GM18873 (cell line): ENCODE measurements at regions not wholly inside any gene's neighbourhood (a gene's known extent, or its start where the extent isn't known, plus 50 kb on each side); places are given as distances from the start of the nearest gene placed in this dataset.
"Not testable (repeated sequence)": the region's sequence is repeated elsewhere in the genome, so short reads cannot be mapped to it uniquely, and the experiment has no call there.

ENCODE experiments used
- ATAC-seq: cut with Tn5 transposase; IDR thresholded peaks from one replicate; pipeline ENCODE4 v1.9.1; 2021; ENCODE audit warnings: mild to moderate bottlenecking, moderate library complexity, moderate number of reproducible peaks; ENCODE audit not compliant: unreplicated experiment, low FRiP score

DNA sequence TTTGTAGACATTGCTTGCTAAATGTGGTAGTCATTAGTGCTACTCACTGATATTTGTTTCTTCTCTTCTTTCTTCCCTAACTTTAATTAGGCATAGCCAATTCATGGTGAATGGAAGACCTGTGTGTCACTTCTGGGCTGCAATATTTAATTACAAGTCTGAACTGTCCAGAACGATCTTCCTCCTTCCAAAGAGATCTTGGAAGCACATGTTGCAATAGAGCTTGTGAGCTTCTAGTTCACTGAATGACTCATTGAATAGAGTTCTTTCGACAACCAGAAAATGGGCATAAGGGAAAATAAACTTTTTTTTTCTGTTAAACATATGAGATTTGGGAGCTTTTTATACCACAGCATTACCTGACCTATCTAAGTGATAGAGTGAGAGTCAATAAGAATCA, 1264.6 kb downstream of the PCDH9 start:
- no peak for ATAC-seq

DNA sequence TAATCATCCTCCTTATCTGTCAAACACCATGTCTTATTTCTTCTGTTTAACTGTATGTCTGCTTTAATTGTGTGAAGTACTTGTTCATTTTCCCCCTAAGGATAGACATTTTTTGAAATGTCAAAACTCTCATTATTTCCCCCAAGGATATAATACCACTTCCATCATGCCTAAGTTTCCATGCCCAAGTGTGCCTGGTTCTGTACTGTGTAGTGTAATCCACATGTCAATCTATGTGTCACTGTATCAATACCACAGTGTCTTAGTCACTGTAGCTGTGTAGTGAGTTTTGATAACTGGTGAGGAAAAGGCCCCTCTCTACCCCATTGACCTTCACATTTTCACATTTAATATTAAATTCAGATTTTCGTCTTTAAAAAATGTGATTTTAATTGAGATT, 1265.5 kb downstream of the PCDH9 start:
- no peak for ATAC-seq

DNA sequence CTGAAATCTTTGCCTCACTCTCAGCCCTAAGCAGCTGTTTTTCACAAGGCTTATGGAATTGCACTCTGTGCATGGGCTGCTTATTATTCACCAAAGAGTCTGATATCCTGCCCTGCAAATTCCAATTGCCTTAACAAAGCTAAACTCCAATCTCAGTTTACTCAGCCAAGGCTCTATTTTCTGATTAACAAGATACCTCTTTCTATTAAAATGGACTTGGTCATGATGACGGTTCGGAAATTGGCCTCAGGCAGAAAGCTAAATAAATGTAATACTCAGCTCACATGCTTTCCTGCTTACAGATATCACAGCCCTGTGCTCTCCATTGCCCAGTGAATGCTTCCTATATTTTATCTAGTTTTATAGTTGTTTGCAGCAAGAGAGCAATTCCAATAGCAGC, 1270.8 kb downstream of the PCDH9 start:
- no peak for ATAC-seq

DNA sequence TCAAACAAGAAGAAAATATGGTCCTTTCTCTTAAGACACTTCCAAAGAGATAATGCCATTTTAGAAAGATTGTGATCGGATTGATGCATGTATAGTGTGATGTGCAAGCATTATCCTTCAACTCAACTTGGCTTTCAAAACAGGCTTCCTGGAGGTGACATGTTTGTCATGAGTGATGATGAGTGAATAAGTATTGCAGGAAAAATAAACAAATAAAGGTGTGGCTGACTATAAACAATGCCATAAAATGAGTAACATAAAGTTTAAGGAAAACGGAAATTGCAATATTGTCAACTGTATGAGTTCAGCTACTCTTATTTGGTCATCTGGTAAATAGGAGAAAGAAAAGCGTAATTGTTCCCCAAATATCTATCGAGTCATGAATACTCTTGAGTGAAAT, 1283.7 kb downstream of the PCDH9 start:
- no peak for ATAC-seq

DNA sequence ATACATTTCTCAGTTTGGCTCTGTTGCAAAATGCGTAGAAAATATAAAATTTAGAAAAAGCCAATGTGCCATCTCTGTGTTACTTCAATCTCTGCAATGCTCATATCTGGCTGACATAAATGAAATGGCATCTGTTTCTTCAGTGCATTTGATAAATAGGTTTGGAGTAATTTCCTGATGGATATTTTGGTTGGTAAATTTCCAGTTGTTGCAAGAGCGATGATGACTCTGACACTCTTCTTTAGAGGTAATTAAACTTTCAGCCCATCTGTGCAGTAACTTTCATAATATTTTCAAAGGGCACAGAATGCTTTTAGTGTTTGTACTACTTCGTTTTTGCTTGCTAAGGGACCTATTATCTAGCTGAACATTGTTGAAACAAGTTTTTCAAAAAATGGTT, 1286.4 kb downstream of the PCDH9 start:
- no peak for ATAC-seq

DNA sequence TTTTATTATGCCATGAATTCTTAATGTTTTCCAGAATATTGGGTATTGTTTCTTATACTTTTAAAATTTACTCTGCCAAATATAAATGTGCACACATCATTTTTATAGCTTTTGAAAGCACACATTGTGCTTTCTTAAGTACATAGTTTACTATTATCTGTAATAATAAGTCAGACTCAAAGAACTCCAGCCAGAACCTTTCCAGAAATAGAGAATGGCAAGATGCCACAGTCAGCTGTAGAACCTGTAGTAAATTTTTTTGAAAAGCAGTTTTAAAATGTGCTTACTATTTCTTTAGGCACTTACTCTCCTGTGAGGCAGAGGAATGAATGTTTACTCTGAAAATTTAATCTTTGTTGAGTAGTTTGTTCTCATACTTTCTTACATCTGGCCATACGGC, 1287.1 kb downstream of the PCDH9 start:
- no peak for ATAC-seq

DNA sequence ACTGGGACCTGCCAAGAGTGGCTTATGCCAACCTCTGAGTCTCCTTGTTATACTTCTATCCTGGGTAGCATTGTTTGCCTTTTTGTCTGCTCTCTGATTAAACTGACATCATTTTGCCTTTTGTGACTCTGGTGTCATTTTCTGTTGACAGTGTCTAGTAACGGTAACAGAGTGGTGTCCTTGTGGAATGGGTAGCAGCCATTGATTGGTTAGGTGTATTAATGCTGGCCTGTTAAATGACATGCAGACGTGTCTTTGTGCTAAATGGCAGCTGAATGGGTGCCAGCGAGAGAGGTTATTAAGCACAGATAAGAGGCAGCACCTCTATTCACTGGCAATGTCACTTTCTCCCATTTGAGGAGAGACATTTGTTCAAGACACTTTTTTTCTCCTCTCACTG, 1289.4 kb downstream of the PCDH9 start:
- ATAC-seq = no peak

DNA sequence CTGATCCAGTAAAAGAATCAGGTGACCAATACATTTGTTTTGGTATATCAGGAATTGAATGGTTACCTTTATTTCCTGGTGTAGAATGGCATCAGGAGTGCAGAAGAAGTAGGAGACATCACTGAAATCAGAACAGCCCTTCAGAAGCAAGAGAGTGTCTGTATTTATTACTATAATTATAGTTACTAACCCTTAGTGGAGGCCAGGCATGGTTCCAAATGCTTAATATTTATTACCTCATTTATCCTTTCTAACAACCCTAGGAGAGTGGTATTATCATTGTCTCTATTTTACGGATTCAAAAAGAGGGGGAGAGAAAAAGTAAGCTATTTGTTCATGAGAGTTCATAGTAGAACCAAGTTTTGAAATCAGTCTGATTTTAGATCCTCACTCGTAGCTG, 1292.9 kb downstream of the PCDH9 start:
- ATAC-seq = no peak

DNA sequence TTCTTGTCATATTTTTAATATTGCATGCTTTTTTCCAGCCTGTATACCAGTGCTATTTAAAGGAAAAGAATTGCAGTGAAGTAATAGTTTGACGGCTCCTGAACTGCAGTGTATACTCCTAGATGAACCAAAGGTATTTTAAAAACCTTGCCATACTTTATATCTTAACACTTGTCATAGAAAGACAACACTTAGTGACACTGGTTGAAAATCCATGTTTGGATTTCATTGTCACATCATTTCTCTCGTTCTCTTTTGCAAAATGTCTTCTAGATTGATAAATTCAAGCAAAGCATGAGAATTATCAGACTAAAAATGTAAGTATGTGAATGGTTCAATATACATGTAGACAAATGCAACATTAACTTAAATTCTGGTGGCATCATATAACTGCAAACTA, 1293.9 kb downstream of the PCDH9 start:
- ATAC-seq = no peak

DNA sequence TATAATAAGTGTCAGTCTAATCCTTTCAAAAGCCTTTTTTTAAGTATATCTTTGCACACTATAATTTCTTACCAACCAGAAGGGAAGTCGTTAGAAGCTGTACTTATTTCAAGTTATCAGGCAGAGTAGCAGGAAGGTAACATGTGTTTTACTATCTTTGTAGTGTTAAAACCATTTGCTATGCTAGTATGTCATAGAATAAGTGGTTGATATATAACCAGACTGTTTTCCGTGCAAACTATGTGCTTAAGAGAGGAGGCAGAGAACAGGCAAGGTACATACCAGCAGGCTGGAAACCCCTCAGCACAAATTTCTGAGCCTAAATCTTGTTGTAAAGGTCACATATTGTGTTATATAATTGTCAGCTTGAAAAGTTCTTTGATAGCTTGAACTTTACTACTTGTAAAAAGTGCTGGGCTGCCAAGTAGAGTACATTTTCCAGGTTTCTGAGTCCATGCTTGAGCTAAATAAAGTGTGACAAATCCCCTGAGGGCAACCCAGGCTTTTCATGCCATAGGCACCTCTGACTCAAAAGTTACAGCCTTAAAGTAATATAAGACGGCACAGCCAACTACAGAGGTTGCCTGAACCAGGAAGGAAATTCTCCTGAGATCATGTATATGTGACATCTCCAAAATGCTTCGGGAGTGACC, 1297.4 kb downstream of the PCDH9 start:
- ATAC-seq = no peak

DNA sequence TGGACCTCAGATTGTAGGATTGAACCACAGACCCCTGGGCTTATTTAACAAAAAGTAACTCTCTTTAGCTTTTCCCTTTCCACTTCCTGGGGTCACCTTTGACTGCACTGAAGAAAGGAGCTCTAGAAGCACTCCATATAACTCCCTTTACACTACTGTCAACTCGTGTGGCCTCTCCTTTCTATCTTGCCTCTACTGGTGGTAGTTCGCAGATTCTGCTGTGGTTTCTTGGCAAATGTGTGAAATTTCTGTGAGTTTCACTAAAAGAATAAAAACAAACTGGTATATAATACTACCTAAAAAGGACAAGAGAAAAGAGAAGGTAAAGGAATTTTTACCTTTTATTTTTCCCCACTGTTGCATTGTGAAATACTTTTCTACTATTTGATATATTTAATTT, 1298.1 kb downstream of the PCDH9 start:
- ATAC-seq = no peak

DNA sequence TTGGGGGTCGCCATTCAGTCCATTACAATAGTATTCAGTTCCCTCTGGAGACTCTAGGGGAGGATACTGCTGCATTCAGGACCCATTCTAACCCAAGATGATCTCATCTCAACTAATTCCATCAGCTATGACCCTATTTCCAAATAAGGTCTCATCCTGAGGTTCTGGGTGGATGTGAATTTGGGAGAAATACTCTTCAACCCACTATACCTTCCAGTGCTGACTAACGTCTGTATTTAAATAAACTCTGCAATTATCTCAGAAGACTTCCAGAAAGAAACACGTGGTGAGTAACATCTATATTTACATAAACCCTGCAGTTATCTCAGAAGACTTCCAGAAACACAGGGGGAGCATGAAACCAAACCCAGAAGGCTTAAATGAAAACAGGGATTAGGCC, 1300.7 kb downstream of the PCDH9 start:
- ATAC-seq = no peak

DNA sequence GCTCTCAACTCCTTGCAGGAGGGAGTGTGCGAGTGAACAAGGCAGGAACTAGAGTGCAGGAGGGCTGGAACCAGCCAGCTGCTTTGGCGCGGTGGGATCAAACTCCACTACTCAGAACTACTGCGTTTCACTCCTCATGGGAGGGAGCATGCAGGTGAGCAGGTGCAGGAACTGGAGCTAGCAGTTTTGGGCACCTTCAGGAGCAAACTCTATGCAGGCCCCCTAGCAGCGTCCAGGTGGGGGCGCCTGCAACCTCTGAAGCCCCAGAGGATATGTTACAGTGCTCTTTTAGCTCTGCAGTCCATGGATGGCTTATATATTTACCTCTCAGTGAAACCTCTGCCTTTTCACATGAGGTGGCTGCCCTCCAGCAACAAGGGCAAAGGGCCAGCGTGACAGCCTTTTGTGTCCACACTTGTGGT, 1303.4 kb downstream of the PCDH9 start:
- no peak for ATAC-seq

DNA sequence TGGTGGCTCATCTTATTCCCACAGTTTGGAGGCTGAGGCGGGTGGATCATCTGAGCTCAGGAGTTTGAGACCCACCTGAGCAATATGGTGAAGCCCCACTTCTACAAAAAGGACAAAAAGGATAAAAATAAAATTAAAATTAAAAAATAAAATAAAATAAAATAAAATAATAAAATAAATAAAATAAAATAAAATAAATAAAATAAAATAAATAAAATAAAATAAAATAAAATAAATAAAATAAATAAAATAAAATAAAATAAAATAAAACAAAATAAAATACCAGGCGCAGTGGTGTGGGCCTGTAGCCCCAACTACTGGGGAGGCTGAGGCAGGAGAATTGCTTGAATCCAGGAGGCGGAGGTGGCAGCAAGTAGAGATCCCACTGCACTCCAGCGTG, 1307.3 kb downstream of the PCDH9 start:
- ATAC-seq = not testable (repeated sequence)

DNA sequence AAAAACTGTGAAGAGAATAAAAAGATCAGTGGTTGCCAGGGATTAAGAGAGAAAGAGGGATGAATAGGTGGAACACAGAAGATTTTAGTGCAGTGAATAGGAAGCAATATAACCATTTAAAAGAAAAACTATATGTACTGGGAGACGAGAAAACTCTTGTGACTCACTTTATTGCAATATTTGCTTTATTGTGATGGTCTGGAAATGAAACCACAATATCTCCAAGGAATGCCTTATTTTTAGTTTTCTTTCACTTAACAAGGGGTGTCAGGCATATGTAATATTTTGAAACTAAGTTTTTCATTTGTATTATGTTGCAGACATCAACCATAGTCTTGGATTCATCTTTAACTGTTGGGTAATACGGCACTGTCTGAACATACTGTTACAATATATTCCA, 1308.2 kb downstream of the PCDH9 start:
- ATAC-seq = no peak

DNA sequence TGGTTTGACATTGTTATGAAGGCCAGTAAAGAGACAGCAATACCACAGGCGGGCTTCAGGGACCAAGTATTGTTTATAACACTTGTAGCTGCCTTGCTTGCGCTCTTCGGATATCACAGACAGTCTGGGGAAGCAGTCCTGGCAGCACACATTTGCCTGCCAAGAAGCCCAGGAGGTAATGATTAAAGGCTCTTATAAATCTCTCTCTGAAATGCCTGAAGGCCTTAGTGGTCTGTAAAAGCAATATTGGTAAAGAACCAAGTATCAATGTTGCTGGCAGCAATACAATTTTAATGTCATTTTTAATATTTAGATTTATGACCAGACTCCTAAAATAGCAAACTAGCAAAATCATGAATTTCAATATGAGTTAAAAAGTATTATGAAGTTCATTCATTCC, 1312.4 kb downstream of the PCDH9 start:
- ATAC-seq = no peak

DNA sequence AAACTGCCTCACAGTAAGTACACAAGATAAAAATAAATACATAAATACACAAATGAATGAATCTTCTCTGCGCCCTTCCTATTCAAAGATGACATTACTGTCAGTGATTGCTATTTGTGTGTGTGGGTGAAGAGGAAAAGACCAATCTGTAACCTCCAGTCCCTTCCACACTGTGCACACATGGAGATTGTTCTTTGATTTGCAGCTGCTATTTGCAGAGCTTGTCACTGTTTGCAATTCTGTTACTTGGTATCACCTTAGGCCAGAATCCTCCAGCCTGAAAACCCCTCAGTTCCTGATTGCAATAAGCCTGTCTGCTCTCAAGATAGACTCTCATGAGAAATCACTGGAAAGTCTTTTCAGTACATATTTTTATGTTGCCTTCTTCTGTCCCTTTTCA, 1314.9 kb downstream of the PCDH9 start:
- ATAC-seq = no peak

DNA sequence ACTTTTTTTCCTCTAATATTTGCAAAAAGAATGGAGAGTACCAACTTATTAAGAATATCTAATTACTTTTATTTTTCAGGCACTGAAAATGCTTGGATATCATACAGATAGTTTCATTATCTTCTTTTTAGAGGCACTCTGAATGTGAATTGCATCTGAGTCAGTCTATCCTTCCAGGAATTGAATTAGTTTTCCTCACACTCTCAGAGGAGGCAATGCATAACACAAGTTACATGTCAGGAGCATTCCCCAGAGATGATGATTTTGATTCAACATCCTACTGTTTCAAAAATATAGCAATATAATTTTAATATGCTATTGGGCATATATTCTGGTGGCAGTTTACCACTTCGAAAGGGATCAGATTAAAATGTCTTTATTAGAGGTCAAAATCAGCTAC, 1315.4 kb downstream of the PCDH9 start:
- ATAC-seq = no peak

DNA sequence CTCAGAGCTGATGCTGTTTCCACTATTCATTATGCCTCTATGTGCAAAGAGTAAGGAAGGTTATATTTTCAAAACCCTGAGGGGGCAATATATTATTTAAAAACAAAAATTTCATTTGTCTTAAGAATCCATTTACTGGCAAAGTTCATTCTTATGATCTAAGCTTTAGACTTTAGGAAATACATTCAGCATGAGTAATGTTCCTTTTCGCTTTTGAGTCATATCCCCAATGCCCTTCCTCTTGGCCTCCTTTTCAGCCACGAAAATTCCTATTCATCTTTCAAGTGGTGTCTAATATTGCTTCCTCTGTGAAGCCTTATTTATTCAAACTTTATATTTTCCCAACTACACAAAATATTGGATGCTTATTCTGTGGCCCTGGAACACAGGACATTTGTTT, 1317.0 kb downstream of the PCDH9 start:
- ATAC-seq = no peak

DNA sequence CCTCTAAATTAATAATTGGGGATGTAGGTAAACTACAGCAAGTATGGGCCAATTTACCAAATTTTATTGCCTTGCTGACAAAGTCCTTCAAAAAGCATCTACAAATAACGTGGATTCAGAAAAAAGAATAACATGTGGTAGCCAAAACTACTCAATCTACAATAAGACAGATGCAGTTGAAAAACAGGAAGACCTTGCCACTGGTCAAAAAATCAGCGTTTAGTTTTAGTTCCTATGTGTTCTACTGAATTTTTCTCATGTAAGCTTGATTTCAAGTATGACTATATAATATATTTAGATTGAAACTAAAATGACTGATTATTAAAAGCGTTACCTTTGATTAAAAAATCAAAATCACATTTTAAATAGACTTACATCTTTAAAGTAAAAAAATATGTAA, 1317.6 kb downstream of the PCDH9 start:
- ATAC-seq = no peak

DNA sequence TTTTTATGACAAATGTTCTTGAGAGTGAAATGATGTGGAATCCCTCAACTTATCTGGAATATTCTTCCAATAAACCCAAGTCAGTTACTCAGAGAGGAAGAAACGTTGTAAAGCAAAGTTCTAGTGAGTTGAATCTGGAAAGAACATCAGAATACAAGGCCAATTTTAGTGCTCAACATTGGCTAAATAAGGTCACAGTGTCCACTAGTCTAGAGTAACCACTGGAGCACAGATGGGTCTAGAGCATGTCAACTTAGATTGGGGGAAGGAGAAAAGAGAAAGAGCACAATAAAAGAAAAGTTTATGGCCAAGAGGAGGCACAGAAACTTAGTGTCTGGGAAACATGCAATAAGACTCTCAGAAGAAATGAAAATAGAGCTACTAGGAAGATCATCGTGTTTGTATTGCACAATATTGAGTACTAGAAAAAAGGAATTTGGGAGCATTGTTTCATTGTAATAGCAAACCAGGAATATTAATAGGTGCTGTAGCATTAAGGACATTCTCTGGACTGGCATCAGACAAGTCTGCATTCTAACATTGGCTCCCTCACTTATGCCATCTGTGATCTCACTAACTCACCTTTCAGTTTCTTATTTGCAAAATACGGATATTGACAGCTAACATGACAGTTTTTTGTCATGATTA, 1318.5 kb downstream of the PCDH9 start:
- ATAC-seq = no peak

DNA sequence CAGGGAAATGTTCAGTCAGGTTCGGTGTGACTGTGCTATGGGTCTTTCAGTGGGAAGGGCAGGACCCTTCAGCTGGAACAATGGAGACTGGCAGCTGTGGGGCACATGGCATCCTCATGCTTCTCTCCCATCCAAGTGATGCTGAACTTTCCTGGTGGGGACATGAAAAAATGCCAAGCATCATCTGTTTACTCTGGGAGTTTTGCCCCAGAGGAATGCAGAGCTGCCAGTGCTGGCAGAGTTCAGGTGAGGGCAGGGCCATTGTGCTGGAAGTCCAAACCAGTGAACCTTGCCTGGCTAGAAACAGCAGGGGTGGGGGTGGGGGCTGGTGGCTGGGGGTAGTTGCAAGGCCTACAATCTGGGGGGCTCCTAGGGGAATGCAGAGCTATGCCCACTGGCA, 1320.6 kb downstream of the PCDH9 start:
- no peak for ATAC-seq
